HEK293T (cell line): ENCODE measurements at regions not wholly inside any gene's neighbourhood (a gene's known extent, or its start where the extent isn't known, plus 50 kb on each side); places are given as distances from the start of the nearest gene placed in this dataset.

Experiments
- CTCF ChIA-PET: fragments of 350-600 bp; formaldehyde crosslinking; extraction: SDS; loops from one replicate; lab custom pipeline; 2021; ENCODE audit warnings: antibody characterized with exemption, inconsistent platforms; lab: Yijun Ruan, JAX
- POLR2A ChIA-PET: fragments of 350-600 bp; formaldehyde crosslinking; extraction: SDS; loops from one replicate; lab custom pipeline; 2020; ENCODE audit warnings: antibody characterized with exemption, inconsistent platforms; lab: Yijun Ruan, JAX
- DNase-seq: peaks from one replicate; pipeline ENCODE4 v3.0.0; 2012; ENCODE audit warnings: mixed read lengths; ENCODE audit errors: extremely low spot score
- ARNT ChIP-seq: fragments of 450-650 bp; IDR thresholded peaks from 2 replicates; pipeline ENCODE4 v1.6.1; 2017; ENCODE audit warnings: mild to moderate bottlenecking
- BHLHE40 ChIP-seq: fragments of 450-650 bp; IDR thresholded peaks from 2 replicates; pipeline ENCODE4 v1.6.1; 2016; ENCODE audit warnings: mild to moderate bottlenecking, moderate library complexity, borderline replicate concordance
- CTBP1 ChIP-seq: fragments of 450-650 bp; IDR thresholded peaks from 2 replicates; pipeline ENCODE4 v1.6.1; 2016; ENCODE audit warnings: borderline replicate concordance
- ELF4 ChIP-seq: fragments of 450-650 bp; IDR thresholded peaks from 2 replicates; pipeline ENCODE4 v1.6.1; 2017; ENCODE audit warnings: antibody characterized with exemption
- FOXA1 ChIP-seq: fragments of 450-650 bp; IDR thresholded peaks from 2 replicates; pipeline ENCODE4 v1.6.1; 2016; ENCODE audit warnings: mild to moderate bottlenecking
- L3MBTL2 ChIP-seq: fragments of 450-650 bp; conservative IDR thresholded peaks from 2 replicates; pipeline ENCODE4 v1.6.1; 2016; ENCODE audit warnings: mild to moderate bottlenecking
- NFRKB ChIP-seq: fragments of 450-650 bp; IDR thresholded peaks from 2 replicates; pipeline ENCODE4 v1.6.1; 2016; ENCODE audit warnings: mild to moderate bottlenecking, moderate library complexity
- SUZ12 ChIP-seq: fragments of 450-650 bp; IDR thresholded peaks from 2 replicates; pipeline ENCODE4 v1.6.1; 2016; ENCODE audit warnings: mild to moderate bottlenecking
- TARDBP ChIP-seq: fragments of 450-650 bp; IDR thresholded peaks from 2 replicates; pipeline ENCODE4 v1.6.1; 2016
- ZNF384 ChIP-seq: fragments of 450-650 bp; IDR thresholded peaks from 2 replicates; pipeline ENCODE4 v1.6.1; 2016
- TF ChIP-seq, protein P1 (sequence below): fragments of 450-650 bp; IDR thresholded peaks from 2 replicates; pipeline ENCODE4 v1.6.1; 2016

- DNase-seq = peak; percentile 67
- CTCF ChIA-PET = interaction anchor here (0.6 to 1.5 kb wide), 6 partner anchors 10 to 179 kb away, joined by 3 to 6 read pairs (median 3); no protein-coding TSS in a partner anchor
- TF ChIP-seq SUZ12 = no peak
- TF ChIP-seq, protein P1, sequence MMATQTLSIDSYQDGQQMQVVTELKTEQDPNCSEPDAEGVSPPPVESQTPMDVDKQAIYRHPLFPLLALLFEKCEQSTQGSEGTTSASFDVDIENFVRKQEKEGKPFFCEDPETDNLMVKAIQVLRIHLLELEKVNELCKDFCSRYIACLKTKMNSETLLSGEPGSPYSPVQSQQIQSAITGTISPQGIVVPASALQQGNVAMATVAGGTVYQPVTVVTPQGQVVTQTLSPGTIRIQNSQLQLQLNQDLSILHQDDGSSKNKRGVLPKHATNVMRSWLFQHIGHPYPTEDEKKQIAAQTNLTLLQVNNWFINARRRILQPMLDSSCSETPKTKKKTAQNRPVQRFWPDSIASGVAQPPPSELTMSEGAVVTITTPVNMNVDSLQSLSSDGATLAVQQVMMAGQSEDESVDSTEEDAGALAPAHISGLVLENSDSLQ = no peak
- no peak for TF ChIP-seq TARDBP
- TF ChIP-seq CTBP1 = no peak
- no peak for TF ChIP-seq ZNF384
- no peak for TF ChIP-seq BHLHE40
- TF ChIP-seq FOXA1 = no peak
- TF ChIP-seq NFRKB = no peak
- no peak for TF ChIP-seq ELF4
- TF ChIP-seq ARNT = no peak
- TF ChIP-seq L3MBTL2 = no peak
- POLR2A ChIA-PET = no interaction called here
Observed at GRCh38 chr6:127641905-127642304, 64.9 kb downstream of the C6orf58 start.
